Gastroesophageal sphincter (tissue), 4 donors: ENCODE measurements at regions not wholly inside any gene's neighbourhood (a gene's known extent, or its start where the extent isn't known, plus 50 kb on each side); places are given as distances from the start of the nearest gene placed in this dataset.

ENCODE experiments used
- ATAC-seq: fragments of 150-250 bp; one replicate; pipeline ENCODE4 v1.9.1; 2016; ENCODE audit warnings: mild to moderate bottlenecking, moderate library complexity
- H3K27ac ChIP-seq, 4 donors: fragments of 200-600 bp; sonication (generic) in 3 of 4; 1 replicate in 3 of 4; 2 replicates in 1 of 4; pipeline ENCODE4 v1.5.1; 2016 to 2019
- H3K27me3 ChIP-seq: fragments of 200-600 bp; sonication (generic); one replicate; pipeline ENCODE4 v1.5.1; 2019
- H3K36me3 ChIP-seq, 2 donors: fragments of 200-600 bp; sonication (generic); one replicate each; pipeline ENCODE4 v1.5.1; 2019; ENCODE audit warnings: control low read depth in 1 of 2
- H3K4me1 ChIP-seq, 3 donors: fragments of 200-600 bp; sonication (generic); 1 replicate in 2 of 3; 2 replicates in 1 of 3; pipeline ENCODE4 v1.5.1; 2016 to 2019; ENCODE audit warnings: control low read depth in 2 of 3
- H3K4me3 ChIP-seq, 2 donors: fragments of 200-600 bp; sonication (generic); one replicate each; pipeline ENCODE4 v1.5.1; 2019; ENCODE audit warnings: mild to moderate bottlenecking in 1 of 2, moderate library complexity in 1 of 2
- H3K9me3 ChIP-seq, 3 donors: fragments of 200-600 bp; sonication (generic); one replicate each; pipeline ENCODE4 v1.5.1; 2017 to 2019; ENCODE audit warnings: control low read depth in 2 of 3
- CTCF ChIP-seq, 4 experiments: fragments of 200-600 bp in 2 of 4; fragments of 450-650 bp in 2 of 4; sonication (generic) in 1 of 4; IDR thresholded peaks; one replicate each; pipeline ENCODE4 v1.5.1; 2017 to 2019; ENCODE audit warnings: antibody characterized with exemption in 4 of 4, mild to moderate bottlenecking in 2 of 4, moderate library complexity in 2 of 4
- EP300 ChIP-seq: sonication (generic); formaldehyde crosslinking; IDR thresholded peaks from one replicate; pipeline ENCODE4 v1.6.1; 2017; ENCODE audit warnings: antibody characterized with exemption, mild to moderate bottlenecking
- POLR2A ChIP-seq, 2 donors: fragments of 450-650 bp; IDR thresholded peaks; one replicate each; pipeline ENCODE4 v1.6.1; 2017; ENCODE audit warnings: antibody characterized with exemption in 2 of 2, mild to moderate bottlenecking in 2 of 2, moderate library complexity in 1 of 2
- POLR2AphosphoS5 ChIP-seq: sonication (generic); formaldehyde crosslinking; IDR thresholded peaks from one replicate; pipeline ENCODE4 v1.6.1; 2017; ENCODE audit warnings: antibody characterized with exemption
- WGBS, 2 donors: methylation state at CpG; one replicate each; pipeline ENCODE4 v1.1.5; 2018; ENCODE audit warnings: low coverage in 1 of 2; 5-methylcytosine and 5-hydroxymethylcytosine counted together

- no peaks in the 10 kb centered on the region for H3K9me3 ChIP-seq
- no peak for ATAC-seq
- H3K4me1 ChIP-seq, result no peaks in the 10 kb centered on the region
- no peaks in the 10 kb centered on the region for H3K27me3 ChIP-seq
- no peaks in the 10 kb centered on the region for H3K36me3 ChIP-seq
- TF ChIP-seq POLR2AphosphoS5 (no peak), POLR2A (IDR thresholded peaks at IDR 0.05) (no peak), CTCF (IDR thresholded peaks at IDR 0.05) (no peak), EP300 (no peak)
- no peak overlapping the region for H3K27ac ChIP-seq
- no peak overlapping the region for H3K4me3 ChIP-seq
- WGBS, 2 donors, result 67 to 85% methylated on average over 1 to 7 of the region's 7 CpGs
Measured at GRCh38 chr10:113979409-113979808, 64.3 kb upstream of the ADRB1 start.

- no peak for ATAC-seq
- Histone ChIP-seq H3K4me1 (no peaks in the 10 kb centered on the region), H3K36me3 (no peaks in the 10 kb centered on the region), H3K4me3 (no peak overlapping the region), H3K27ac (no peak overlapping the region), H3K27me3 (no peaks in the 10 kb centered on the region), H3K9me3 (no peaks in the 10 kb centered on the region)
- WGBS, 2 donors, result 83 to 89% methylated on average over 2 to 3 of the region's 3 CpGs
- TF ChIP-seq CTCF (IDR thresholded peaks at IDR 0.05) (peak in 2 of 4 experiments; percentile 19 to 20), POLR2AphosphoS5 (no peak)
Measured at GRCh38 chr10:113980408-113981087, 63.1 kb upstream of the ADRB1 start.

- Histone ChIP-seq H3K27ac (no peak overlapping the region), H3K4me3 (no peak overlapping the region), H3K4me1 (no peaks in the 10 kb centered on the region), H3K9me3 (no peaks in the 10 kb centered on the region), H3K27me3 (no peaks in the 10 kb centered on the region), H3K36me3 (no peaks in the 10 kb centered on the region)
- no peak for TF ChIP-seq CTCF (IDR thresholded peaks at IDR 0.05)
- TF ChIP-seq POLR2A (IDR thresholded peaks at IDR 0.05), result no peak
- TF ChIP-seq EP300, result no peak
- TF ChIP-seq POLR2AphosphoS5, result no peak
- ATAC-seq, result no peak
Measured at GRCh38 chr10:113982296-113982695, 61.4 kb upstream of the ADRB1 start.

GRCh38 chr10:113982769-113983168 is 60.9 kb upstream of the ADRB1 start:
- 76% methylated on average over 3 of the region's 4 CpGs; no CpG with 5 or more reads in 1 of the 2 donors for WGBS, 2 donors
- H3K9me3 ChIP-seq, result no peaks in the 10 kb centered on the region
- H3K4me3 ChIP-seq, result no peak overlapping the region
- ATAC-seq, result no peak
- H3K27me3 ChIP-seq, result no peaks in the 10 kb centered on the region
- H3K4me1 ChIP-seq, result no peaks in the 10 kb centered on the region
- TF ChIP-seq POLR2A (IDR thresholded peaks at IDR 0.05) (no peak), CTCF (IDR thresholded peaks at IDR 0.05) (no peak), POLR2AphosphoS5 (no peak), EP300 (no peak)
- H3K36me3 ChIP-seq, result no peaks in the 10 kb centered on the region
- no peak overlapping the region for H3K27ac ChIP-seq

- Histone ChIP-seq H3K27me3 (no peaks in the 10 kb centered on the region), H3K9me3 (no peaks in the 10 kb centered on the region), H3K4me3 (no peak overlapping the region), H3K4me1 (no peaks in the 10 kb centered on the region), H3K36me3 (no peaks in the 10 kb centered on the region), H3K27ac (no peak overlapping the region)
- TF ChIP-seq CTCF (IDR thresholded peaks at IDR 0.05), result no peak
- TF ChIP-seq POLR2AphosphoS5, result no peak
- no peak for TF ChIP-seq EP300
- no peak for TF ChIP-seq POLR2A (IDR thresholded peaks at IDR 0.05)
- no peak for ATAC-seq
- WGBS, 2 donors, result 83 to 100% methylated on average over 1 to 2 of the region's 3 CpGs
Measured at GRCh38 chr10:113983552-113983951, 60.1 kb upstream of the ADRB1 start.
